GM18858 (cell line): ENCODE measurements at regions not wholly inside any gene's neighbourhood (a gene's known extent, or its start where the extent isn't known, plus 50 kb on each side); places are given as distances from the start of the nearest gene placed in this dataset.
A peak's percentile ranks its signal among the peaks of the same experiment; 100 is the strongest.

Experiments
- ATAC-seq: cut with Tn5 transposase; IDR thresholded peaks from one replicate; pipeline ENCODE4 v1.9.1; 2021; ENCODE audit not compliant: unreplicated experiment

DNA sequence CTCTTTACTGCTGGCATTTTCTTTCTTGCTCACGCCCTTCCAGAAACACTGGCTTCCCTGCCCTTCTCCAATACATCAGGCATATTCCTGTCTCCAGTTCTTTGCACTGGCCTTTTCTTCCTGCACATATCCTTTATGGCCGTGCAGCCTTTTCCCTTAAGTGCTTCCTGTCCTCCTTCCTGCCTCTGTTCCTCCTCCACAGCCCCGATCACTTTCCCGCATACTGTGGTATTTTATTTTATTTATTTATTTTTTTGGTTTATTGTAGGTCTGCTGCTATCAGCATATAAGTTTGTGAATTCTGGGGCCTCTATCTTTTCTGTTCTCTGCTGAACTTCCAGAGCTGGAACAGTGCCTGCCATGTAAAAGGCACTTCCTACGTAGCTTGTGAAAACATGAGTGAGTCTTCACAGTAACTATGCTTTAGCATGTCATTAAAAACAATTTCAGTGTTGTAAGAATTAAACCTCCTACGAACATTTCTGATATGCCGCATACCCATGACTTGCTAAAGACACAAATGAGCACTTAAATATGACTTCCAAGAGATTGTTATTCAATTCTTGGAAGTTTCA lies 289.1 kb downstream of the TRIB2 start:
- ATAC-seq: no peak

- ATAC-seq: no peak
Observed at GRCh38 chr2:13006426-13006825, 289.7 kb downstream of the TRIB2 start.

DNA sequence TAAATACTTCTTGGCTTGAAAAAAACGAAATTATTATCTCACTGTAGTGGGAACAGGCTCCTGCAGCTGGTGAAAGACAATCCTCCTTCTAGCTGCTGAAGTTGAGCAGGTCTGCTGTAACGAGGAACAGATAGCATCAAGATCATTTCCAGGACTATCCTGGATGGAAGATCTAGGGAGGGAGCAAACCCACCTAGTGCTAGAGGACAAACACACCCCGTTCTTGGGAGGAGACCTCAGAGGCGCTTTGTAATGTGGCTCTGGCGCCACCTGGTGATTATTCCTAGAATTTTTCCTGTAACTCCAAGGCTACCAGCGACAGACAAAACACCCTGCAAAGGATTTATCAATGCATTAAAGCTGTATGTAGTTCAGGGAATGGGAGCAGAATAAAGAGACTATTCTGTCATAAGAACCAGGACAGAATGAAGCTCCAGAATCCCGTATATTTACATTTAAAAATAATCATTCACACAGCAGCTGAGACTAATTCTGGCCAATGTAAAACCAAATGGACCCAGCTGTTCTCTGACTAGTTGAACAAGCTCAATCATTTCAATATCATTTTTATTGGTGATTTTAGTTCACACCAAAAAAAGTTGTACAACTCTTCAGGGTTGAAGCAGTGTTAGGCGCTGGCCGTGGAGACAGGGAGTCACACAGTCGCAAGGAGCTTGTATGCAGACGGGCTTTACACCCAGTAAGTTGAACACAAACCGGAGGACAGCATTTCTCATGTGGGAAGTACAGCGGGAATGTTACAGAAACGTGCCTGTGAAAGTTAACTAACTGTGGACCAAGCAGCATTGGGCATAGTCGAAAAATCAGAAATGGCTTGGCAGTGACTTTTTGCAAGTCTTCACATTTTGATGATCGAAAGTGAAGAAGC lies 290.3 kb downstream of the TRIB2 start:
- peak; percentile 84 for ATAC-seq

DNA sequence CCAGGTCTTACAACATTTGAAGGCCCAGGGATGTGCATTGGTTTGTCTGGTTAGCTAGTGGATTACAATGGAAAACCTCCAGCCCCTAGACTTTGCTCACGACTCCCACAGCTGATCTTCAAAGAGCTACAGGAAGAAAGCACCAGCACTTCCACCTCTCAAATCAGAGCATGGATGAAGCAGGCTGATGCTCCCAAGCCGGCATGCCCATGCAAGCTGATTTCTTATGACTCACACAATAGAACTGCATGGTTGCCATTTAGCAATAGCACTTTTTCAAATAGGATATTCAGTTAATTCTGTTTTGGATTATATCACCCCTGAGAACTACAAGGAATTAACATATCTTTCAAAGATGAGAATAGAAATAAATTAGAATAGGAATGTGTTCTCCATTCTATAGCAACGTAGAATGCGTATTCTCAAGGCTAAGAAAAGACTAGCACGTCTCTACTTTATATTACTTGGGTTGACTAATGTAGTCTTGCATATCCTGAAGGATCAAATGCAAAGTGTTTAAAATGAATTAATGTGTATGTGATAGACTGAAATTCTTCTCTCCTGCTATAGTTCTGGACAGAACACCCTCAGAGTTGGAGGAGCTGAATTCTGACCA lies 292.4 kb downstream of the TRIB2 start:
- ATAC-seq: no peak

GRCh38 chr2:13010283-13010682 lies 293.5 kb downstream of the TRIB2 start:
- no peak for ATAC-seq

DNA sequence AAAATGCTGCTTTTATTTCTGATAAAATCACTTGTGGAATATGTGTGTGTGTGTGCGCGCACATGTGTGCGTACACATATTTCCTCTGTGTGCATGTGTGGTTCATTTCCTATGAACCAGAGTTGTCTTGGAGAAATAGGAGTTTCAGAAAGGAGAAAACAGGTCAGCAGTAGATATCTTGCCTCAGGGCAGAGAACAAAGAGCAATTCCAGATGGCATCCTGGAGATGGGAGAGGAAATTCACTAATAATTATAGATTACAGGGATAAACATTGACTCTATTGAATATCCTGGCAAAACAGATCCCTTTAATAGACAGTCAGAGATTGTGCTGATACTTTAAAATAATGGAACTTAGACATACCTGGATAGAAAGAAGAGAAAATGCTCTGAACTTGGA lies 298.0 kb downstream of the TRIB2 start:
- ATAC-seq: no peak

DNA sequence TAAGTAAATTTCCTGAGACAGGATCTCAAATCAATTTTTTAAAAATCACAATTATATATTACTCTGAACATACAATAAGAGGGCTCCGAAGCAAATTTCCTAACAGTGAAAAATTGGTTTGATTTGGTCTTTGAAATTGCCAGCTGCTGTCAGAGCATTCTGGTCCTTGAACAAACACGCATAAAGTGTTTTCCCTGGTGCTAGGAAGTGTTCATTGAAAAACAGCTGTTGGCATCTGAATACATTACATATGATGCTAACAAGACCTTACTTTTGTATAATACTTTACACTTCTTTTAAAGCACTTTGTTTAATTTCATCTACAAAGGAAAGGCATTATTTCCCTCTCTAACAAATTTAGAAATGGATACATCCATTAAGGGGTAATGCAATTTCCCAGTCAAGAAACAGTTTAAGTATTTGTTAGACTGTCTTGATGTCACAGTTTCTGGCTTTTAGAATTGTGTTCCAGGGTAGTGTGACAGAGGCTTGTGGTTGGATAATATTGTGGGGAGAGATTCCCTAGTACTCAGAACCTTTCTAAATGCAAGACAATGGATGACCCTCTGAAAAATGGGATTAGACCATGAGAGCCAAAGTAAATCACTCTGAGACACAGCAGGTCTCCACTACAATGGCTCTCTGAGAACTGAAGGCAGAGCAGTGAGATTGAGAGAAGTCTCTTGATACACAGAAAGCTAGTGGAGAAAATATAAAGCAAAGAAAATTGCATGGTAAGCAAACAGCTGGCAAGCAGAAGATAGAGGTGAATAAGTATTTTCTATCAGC lies 299.0 kb downstream of the TRIB2 start:
- no peak for ATAC-seq

DNA sequence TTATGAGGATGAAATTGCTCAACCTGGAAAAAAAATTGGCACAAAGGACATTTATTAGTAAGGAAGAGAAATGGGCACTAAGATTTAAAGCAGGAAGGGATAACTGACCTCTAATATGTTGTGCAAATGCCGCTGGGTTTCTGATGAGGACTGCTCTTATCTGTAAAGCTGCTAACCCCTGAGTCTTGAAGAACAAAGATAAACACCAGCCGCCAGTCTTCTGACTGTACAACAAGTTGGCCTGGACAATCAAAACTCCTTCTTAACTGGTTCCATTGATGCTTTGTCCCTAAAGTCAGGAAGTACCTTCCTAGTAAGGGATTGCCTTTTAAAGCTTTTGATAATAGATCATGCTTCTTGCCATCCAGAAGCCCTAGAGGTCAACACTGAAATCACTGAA lies 301.8 kb downstream of the TRIB2 start:
- no peak for ATAC-seq

GRCh38 chr2:13019781-13020180 lies 303.0 kb downstream of the TRIB2 start:
- no peak for ATAC-seq

- ATAC-seq: no peak
Observed at GRCh38 chr2:13020469-13020868, 303.7 kb downstream of the TRIB2 start.

DNA sequence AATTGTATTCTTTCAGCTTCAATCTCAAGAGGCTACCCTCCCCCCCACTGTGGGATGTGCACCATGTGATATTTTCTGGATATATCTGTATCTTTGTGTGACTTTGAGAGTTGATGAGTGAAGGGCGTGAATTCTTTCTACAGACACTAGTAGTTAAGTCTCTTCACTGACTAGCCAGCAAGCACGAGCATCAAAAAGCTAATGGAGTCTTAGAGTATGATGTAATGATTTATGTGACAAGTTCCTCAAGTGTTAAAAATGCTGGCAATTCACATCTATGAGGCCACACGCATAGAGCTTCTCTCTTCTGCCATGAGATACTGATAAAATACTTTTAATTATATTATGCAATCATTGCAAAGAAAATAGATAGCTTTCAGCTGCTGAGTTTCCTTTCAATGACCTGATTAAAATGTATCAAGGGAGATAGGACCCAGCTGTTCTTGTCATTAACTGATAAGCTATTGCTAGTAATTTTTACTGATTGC lies 304.8 kb downstream of the TRIB2 start:
- ATAC-seq: no peak

DNA sequence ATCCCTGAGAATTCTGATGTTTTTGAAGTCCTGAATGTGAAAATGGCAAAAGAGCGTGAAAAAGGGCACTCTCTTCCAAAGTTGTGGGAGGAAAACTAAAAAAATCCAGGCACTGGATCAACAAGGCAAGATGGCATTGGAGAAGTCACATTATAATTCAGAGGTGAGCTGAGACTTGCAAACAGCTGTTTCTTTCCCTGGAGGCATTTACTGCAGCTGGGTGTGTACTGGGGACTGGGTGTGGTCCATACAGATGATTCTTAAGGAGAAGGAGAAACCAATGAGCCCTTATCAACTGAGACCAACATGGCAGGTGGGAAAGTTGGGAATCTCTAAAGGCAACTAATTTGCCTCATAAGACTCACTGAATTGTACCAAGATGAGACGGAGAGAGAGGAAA lies 313.9 kb downstream of the TRIB2 start:
- ATAC-seq: no peak

DNA sequence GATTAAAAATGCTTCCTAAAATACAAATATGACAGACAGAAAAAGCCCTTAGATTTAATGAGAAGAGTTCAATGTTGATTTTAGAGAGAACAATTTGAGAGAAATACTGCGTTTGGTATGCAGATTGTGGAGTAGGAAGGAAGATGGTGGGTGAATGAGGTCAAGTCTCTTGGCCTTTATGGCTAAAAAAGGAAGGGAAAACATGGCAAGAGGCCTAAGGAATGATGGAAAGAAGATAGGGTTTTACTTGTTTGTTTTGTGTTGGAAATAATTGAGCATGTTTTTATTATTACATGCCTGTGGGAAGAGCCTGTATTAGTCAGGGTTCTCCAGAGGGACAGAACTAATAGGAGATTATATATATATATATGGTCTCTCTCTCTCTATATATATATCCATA lies 318.1 kb downstream of the TRIB2 start:
- ATAC-seq: no peak

- no peak for ATAC-seq
Observed at GRCh38 chr2:13035866-13036265, 319.1 kb downstream of the TRIB2 start.

DNA sequence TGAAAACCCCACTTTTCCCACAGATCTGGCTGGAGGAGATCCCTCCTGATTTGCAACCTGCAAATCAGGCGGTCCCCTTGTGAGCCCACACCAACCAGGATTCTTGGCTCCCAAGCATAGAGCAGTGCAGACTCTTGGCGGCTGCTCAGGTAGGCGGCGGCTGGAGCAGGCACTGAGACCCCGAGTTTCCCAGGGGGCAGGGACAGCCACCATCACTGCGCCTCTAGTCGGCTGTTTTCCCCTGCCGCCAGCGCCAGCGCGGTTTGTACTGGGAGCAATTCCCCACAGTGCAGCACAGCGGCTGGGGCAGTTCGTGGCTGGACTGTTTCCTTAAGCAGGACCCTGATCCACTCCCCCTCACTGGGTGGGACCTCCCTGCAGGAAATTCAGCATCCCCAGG lies 323.3 kb downstream of the TRIB2 start:
- ATAC-seq: no peak

GRCh38 chr2:13046557-13047165 lies 329.9 kb downstream of the TRIB2 start:
- ATAC-seq: no peak

DNA sequence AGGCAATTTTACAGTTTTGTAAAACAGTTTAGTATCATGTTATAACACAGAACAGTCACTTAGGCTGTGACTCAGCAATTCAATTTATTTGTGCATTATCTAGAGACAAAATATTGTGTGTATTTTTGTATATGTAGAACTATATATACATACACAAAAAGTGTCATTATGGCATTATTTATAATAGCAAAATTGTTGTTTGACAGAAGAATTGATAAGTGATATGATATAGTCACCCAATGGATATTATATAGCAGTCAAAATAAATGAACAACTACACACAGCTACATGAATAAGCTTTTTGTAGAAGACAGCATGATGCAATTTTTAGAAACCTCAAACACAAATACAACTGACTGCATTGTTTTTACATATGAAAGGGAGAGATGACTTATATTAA lies 334.0 kb downstream of the TRIB2 start:
- no peak for ATAC-seq

- ATAC-seq: no peak
Observed at GRCh38 chr2:13052547-13052946, 335.8 kb downstream of the TRIB2 start.

DNA sequence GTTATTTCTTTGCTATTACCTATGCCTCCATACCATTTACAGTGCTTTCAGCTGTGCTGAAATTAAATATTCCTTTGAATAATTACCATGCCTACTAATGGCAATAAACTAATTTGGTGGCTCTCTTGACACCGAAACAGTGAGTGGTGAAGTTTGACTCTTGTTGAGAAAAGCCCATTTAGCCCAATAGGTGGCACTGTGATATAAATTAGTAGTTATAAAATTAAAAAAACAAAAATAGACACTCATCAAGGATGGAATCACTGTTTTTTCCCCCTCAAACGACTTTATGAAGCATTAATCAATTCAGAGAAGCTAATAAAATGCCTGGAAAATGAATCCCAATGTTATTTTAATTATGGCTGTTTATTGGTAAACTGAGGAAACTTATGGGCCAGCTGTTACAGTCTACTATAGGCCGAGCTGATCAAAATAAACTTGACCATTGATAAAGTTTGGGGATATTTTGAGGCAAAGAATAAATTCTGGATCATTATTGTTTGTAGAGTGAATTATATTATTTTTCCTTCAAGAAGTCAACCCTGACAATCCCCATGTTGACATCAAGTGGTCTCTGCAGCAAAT lies 339.6 kb downstream of the TRIB2 start:
- ATAC-seq: no peak

DNA sequence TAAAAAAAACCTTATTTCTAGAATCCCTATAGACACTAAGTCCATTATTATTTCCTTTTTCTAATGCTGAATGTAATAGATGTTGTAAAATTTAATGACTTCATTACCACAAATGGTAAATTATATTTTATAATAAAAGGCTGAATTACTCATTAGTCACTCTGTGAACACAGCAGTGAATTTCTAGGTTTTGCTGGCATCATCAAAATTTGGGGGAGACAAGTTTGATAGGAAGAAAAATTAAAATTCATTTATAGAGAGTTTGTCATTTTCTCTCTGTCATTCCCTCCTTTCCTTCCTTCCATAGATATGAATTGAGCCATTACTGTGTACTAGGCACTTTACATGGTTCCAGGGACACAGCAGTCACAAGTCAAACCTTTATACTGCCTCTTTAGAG lies 340.9 kb downstream of the TRIB2 start:
- no peak for ATAC-seq

GRCh38 chr2:13066676-13067075 lies 349.9 kb downstream of the TRIB2 start:
- no peak for ATAC-seq
